HCT116 (cell line): ENCODE measurements at regions not wholly inside any gene's neighbourhood (a gene's known extent, or its start where the extent isn't known, plus 50 kb on each side); places are given as distances from the start of the nearest gene placed in this dataset.

Experiments used
- ATAC-seq: fragments of 200-7000 bp; cut with Tn5 transposase; 2 replicates; pipeline ENCODE4 v1.9.1; 2020; ENCODE audit warnings: mild to moderate bottlenecking, moderate library complexity
- BruUV-seq: library from RNA; stranded (reverse); fragments of 400-500 nt; replicated peaks from 2 replicates; lab custom pipeline; 2021; lab: Mats Ljungman, UMichigan
- CTCF ChIA-PET: fragments of 300-600 bp; sonication (Branson Sonifier 250); formaldehyde crosslinking; loops from one replicate; lab custom pipeline; 2021; ENCODE audit warnings: antibody characterized with exemption; lab: Charles Lee
- POLR2A ChIA-PET: fragments of 300-600, 350-600 bp; sonication (Branson Sonifier 250); formaldehyde crosslinking; loops from one replicate; lab custom pipeline; 2021; ENCODE audit warnings: antibody characterized with exemption; lab: Charles Lee
- RAD21 ChIA-PET, 2 experiments: fragments of 300-600 bp; sonication (Branson Sonifier 250); formaldehyde crosslinking; loops; one replicate each; lab custom pipeline; 2023; ENCODE audit warnings: low total read pairs in 2 of 2; ENCODE audit not compliant: uncharacterized antibody in 2 of 2, unreplicated experiment in 2 of 2, low non-redundant PET in 1 of 2; lab: Charles Lee
- DNase-seq: peaks from one replicate; pipeline ENCODE4 v3.0.0-alpha.2; 2010; ENCODE audit warnings: low read depth, low spot score
- H2AFZ ChIP-seq: fragments of 200-600 bp; shearing (Covaris generic), sonication (generic); 2 replicates; pipeline ENCODE4 v1.6.1; 2017; ENCODE audit warnings: low read depth, mixed run types, mixed read lengths, antibody characterized with exemption, low read length; ENCODE audit not compliant: poor library complexity, severe bottlenecking
- H3K27ac ChIP-seq: 2 replicates; pipeline ENCODE4 v1.5.1; 2012; ENCODE audit warnings: low read depth, low read length
- H3K27me3 ChIP-seq: fragments of 200-600 bp; sonication (generic); 2 replicates; pipeline ENCODE4 v1.6.1; 2016; ENCODE audit warnings: mixed run types, low read length, mixed read lengths; ENCODE audit not compliant: insufficient read depth
- H3K36me3 ChIP-seq, 2 experiments: fragments of 200-500 bp in 1 of 2; fragments of 200-600 bp in 1 of 2; sonication (Bioruptor generic) in 1 of 2; sonication (generic) in 1 of 2; 2 replicates each; pipeline versions ENCODE4 v1.5.1 to v1.6.1; 2014 to 2016; ENCODE audit warnings: low read length in 2 of 2, inconsistent platforms in 1 of 2, mixed read lengths in 1 of 2, mixed run types in 1 of 2; ENCODE audit not compliant: insufficient read depth in 2 of 2, control insufficient read depth in 1 of 2
- H3K4me1 ChIP-seq, 2 experiments: fragments of 200-600 bp in 1 of 2; sonication (generic) in 1 of 2; 2 replicates each; pipeline versions ENCODE4 v1.5.1 to v1.6.1; 2012 to 2017; ENCODE audit warnings: low read length in 2 of 2, inconsistent platforms in 1 of 2, mild to moderate bottlenecking in 1 of 2, mixed read lengths in 1 of 2, mixed run types in 1 of 2, moderate library complexity in 1 of 2; ENCODE audit not compliant: insufficient read depth in 2 of 2, control insufficient read depth in 1 of 2
- H3K4me2 ChIP-seq: fragments of 200-600 bp; sonication (generic); 2 replicates; pipeline ENCODE4 v1.6.1; 2017; ENCODE audit warnings: mixed run types, low read length, mixed read lengths
- H3K4me3 ChIP-seq, 2 experiments: fragments of 200-600 bp in 1 of 2; sonication (generic) in 1 of 2; replicated peaks in 1 of 2; 2 replicates each; pipeline ENCODE4 v1.5.1; 2011 to 2016; ENCODE audit warnings: low read length in 2 of 2, control low read depth in 1 of 2, low read depth in 1 of 2, mild to moderate bottlenecking in 1 of 2, mixed read lengths in 1 of 2, mixed run types in 1 of 2
- H3K79me2 ChIP-seq: fragments of 200-600 bp; sonication (generic); 2 replicates; pipeline ENCODE4 v1.6.1; 2017; ENCODE audit warnings: mild to moderate bottlenecking, mixed run types, low read length, moderate library complexity, mixed read lengths; ENCODE audit not compliant: insufficient read depth
- H3K9ac ChIP-seq: fragments of 200-600 bp; sonication (generic); 2 replicates; pipeline ENCODE4 v1.6.1; 2016; ENCODE audit warnings: low read length, mixed read lengths
- H3K9me2 ChIP-seq: fragments of 200-600 bp; sonication (generic), shearing (Covaris generic); 2 replicates; pipeline ENCODE4 v1.6.1; 2017; ENCODE audit warnings: mixed run types, mild to moderate bottlenecking, moderate library complexity; ENCODE audit not compliant: insufficient read depth
- H3K9me3 ChIP-seq, 2 experiments: fragments of 200-500 bp in 1 of 2; fragments of 200-600 bp in 1 of 2; sonication (Bioruptor generic) in 1 of 2; sonication (generic) in 1 of 2; 2 replicates each; pipeline ENCODE4 v1.6.1; 2014 to 2017; ENCODE audit warnings: low read length in 2 of 2, mixed read lengths in 2 of 2, inconsistent platforms in 1 of 2, low read depth in 1 of 2, mild to moderate bottlenecking in 1 of 2, mixed run types in 1 of 2, moderate library complexity in 1 of 2; ENCODE audit not compliant: control insufficient read depth in 1 of 2, insufficient read depth in 1 of 2
- H4K20me1 ChIP-seq: fragments of 200-600 bp; sonication (generic), shearing (Covaris generic); 2 replicates; pipeline ENCODE4 v1.6.1; 2017; ENCODE audit warnings: mixed run types, mild to moderate bottlenecking, moderate library complexity; ENCODE audit not compliant: insufficient read depth
- CBX3 ChIP-seq: IDR thresholded peaks from 2 replicates; pipeline ENCODE4 v1.6.1; 2012; ENCODE audit warnings: low read depth
- CEBPB ChIP-seq: IDR thresholded peaks from 2 replicates; pipeline ENCODE4 v1.6.1; 2012; ENCODE audit warnings: low read depth
- EGR1 ChIP-seq: IDR thresholded peaks from 2 replicates; pipeline ENCODE4 v1.6.1; 2012; ENCODE audit warnings: low read depth
- ELF1 ChIP-seq: IDR thresholded peaks from 2 replicates; pipeline ENCODE4 v1.6.1; 2012; ENCODE audit warnings: low read depth, borderline replicate concordance
- EZH2phosphoT487 ChIP-seq: fragments of 200-600 bp; IDR thresholded peaks from 2 replicates; pipeline ENCODE4 v1.6.1; 2018; ENCODE audit warnings: antibody characterized with exemption, borderline replicate concordance
- POLR2AphosphoS5 ChIP-seq: IDR thresholded peaks from 2 replicates; pipeline ENCODE4 v1.6.1; 2011; ENCODE audit warnings: mild to moderate bottlenecking, low read depth, low read length, moderate library complexity
- SIN3A ChIP-seq: IDR thresholded peaks from 2 replicates; pipeline ENCODE4 v1.6.1; 2012; ENCODE audit warnings: low read depth
- SP1 ChIP-seq: IDR thresholded peaks from 2 replicates; pipeline ENCODE4 v1.6.1; 2012; ENCODE audit warnings: low read depth
- SRF ChIP-seq: IDR thresholded peaks from 2 replicates; pipeline ENCODE4 v1.6.1; 2012; ENCODE audit warnings: low read depth
- TCF7L2 ChIP-seq: IDR thresholded peaks from 2 replicates; pipeline ENCODE4 v1.7.0; 2011; ENCODE audit warnings: borderline replicate concordance, inconsistent platforms; ENCODE audit not compliant: insufficient read depth, insufficient read length; ENCODE audit errors: extremely low read depth
- YY1 ChIP-seq: IDR thresholded peaks from 2 replicates; pipeline ENCODE4 v1.6.1; 2011; ENCODE audit warnings: low read length, low read depth, moderate library complexity, mild to moderate bottlenecking; ENCODE audit not compliant: insufficient replicate concordance; ENCODE audit errors: extremely low read depth
- ZFX ChIP-seq: fragments of 450-650 bp; IDR thresholded peaks from 2 replicates; pipeline ENCODE4 v1.6.1; 2017
- ZNF274 ChIP-seq: fragments of 200-500 bp; sonication (Bioruptor generic); IDR thresholded peaks from 2 replicates; pipeline ENCODE4 v1.6.1; 2014; ENCODE audit warnings: mild to moderate bottlenecking, low read depth, low read length, inconsistent platforms
- intact Hi-C: fragments of 100-400 bp; cut with micrococcal nuclease; formaldehyde crosslinking; loops from 2 replicates; pipeline ENCODE4 v1.10.0; 2022
- TF ChIP-seq, protein P1 (sequence below): IDR thresholded peaks from 2 replicates; pipeline ENCODE4 v1.6.1; 2012; ENCODE audit warnings: low read depth
- TF ChIP-seq, protein P2 (sequence below): IDR thresholded peaks from 2 replicates; pipeline ENCODE4 v1.6.1; 2011; ENCODE audit warnings: mild to moderate bottlenecking, low read length, moderate library complexity; ENCODE audit not compliant: insufficient replicate concordance; ENCODE audit errors: extremely low read depth
- TF ChIP-seq, protein P3 (sequence below): IDR thresholded peaks from 2 replicates; pipeline ENCODE4 v1.6.1; 2012
- TF ChIP-seq, protein P4 (sequence below), 3 experiments: fragments of 200-600 bp in 1 of 3; sonication (generic) in 1 of 3; IDR thresholded peaks in 2 of 3; conservative IDR thresholded peaks in 1 of 3; 2 replicates each; pipeline ENCODE4 v1.5.1; 2012 to 2017; ENCODE audit warnings: low read depth in 2 of 3, low read length in 2 of 3, antibody characterized with exemption in 1 of 3, borderline replicate concordance in 1 of 3, control low read depth in 1 of 3, mild to moderate bottlenecking in 1 of 3, mixed read lengths in 1 of 3, mixed run types in 1 of 3, moderate library complexity in 1 of 3; ENCODE audit not compliant: insufficient read depth in 1 of 3

DNA sequence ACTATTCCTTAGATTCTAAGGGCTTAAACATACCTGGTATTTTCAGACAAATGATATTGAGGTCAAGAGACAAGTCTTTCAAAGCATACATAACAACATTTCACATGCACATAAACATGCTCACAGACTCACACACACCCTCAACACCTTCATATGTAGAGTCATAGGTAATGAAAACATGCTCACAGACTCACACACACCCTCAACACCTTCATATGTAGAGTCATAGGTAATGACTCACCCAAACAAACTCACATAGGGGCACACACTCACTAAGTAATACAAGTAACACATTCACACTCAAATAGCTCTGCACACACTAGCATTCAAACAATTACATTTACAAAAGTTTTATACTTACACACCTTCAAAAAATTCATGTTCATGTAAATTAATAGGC lies 975.5 kb downstream of the TMEM121 start:
- no peak for TF ChIP-seq ELF1
- no peak for TF ChIP-seq TCF7L2
- no peak for TF ChIP-seq YY1
- TF ChIP-seq SIN3A, result no peak
- TF ChIP-seq CEBPB, result no peak
- no peak for TF ChIP-seq CBX3
- no peak for TF ChIP-seq SRF
- TF ChIP-seq EZH2phosphoT487, result no peak
- no peak for TF ChIP-seq POLR2AphosphoS5
- no peak for TF ChIP-seq ZFX
- no peak for TF ChIP-seq ZNF274
- TF ChIP-seq, protein P1, sequence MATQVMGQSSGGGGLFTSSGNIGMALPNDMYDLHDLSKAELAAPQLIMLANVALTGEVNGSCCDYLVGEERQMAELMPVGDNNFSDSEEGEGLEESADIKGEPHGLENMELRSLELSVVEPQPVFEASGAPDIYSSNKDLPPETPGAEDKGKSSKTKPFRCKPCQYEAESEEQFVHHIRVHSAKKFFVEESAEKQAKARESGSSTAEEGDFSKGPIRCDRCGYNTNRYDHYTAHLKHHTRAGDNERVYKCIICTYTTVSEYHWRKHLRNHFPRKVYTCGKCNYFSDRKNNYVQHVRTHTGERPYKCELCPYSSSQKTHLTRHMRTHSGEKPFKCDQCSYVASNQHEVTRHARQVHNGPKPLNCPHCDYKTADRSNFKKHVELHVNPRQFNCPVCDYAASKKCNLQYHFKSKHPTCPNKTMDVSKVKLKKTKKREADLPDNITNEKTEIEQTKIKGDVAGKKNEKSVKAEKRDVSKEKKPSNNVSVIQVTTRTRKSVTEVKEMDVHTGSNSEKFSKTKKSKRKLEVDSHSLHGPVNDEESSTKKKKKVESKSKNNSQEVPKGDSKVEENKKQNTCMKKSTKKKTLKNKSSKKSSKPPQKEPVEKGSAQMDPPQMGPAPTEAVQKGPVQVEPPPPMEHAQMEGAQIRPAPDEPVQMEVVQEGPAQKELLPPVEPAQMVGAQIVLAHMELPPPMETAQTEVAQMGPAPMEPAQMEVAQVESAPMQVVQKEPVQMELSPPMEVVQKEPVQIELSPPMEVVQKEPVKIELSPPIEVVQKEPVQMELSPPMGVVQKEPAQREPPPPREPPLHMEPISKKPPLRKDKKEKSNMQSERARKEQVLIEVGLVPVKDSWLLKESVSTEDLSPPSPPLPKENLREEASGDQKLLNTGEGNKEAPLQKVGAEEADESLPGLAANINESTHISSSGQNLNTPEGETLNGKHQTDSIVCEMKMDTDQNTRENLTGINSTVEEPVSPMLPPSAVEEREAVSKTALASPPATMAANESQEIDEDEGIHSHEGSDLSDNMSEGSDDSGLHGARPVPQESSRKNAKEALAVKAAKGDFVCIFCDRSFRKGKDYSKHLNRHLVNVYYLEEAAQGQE, result no peak
- no peak for TF ChIP-seq EGR1
- TF ChIP-seq SP1, result no peak
- TF ChIP-seq, protein P2, sequence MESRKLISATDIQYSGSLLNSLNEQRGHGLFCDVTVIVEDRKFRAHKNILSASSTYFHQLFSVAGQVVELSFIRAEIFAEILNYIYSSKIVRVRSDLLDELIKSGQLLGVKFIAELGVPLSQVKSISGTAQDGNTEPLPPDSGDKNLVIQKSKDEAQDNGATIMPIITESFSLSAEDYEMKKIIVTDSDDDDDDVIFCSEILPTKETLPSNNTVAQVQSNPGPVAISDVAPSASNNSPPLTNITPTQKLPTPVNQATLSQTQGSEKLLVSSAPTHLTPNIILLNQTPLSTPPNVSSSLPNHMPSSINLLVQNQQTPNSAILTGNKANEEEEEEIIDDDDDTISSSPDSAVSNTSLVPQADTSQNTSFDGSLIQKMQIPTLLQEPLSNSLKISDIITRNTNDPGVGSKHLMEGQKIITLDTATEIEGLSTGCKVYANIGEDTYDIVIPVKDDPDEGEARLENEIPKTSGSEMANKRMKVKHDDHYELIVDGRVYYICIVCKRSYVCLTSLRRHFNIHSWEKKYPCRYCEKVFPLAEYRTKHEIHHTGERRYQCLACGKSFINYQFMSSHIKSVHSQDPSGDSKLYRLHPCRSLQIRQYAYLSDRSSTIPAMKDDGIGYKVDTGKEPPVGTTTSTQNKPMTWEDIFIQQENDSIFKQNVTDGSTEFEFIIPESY, result no peak
- TF ChIP-seq, protein P3, sequence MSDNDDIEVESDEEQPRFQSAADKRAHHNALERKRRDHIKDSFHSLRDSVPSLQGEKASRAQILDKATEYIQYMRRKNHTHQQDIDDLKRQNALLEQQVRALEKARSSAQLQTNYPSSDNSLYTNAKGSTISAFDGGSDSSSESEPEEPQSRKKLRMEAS, result no peak
- TF ChIP-seq, protein P4, sequence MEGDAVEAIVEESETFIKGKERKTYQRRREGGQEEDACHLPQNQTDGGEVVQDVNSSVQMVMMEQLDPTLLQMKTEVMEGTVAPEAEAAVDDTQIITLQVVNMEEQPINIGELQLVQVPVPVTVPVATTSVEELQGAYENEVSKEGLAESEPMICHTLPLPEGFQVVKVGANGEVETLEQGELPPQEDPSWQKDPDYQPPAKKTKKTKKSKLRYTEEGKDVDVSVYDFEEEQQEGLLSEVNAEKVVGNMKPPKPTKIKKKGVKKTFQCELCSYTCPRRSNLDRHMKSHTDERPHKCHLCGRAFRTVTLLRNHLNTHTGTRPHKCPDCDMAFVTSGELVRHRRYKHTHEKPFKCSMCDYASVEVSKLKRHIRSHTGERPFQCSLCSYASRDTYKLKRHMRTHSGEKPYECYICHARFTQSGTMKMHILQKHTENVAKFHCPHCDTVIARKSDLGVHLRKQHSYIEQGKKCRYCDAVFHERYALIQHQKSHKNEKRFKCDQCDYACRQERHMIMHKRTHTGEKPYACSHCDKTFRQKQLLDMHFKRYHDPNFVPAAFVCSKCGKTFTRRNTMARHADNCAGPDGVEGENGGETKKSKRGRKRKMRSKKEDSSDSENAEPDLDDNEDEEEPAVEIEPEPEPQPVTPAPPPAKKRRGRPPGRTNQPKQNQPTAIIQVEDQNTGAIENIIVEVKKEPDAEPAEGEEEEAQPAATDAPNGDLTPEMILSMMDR (IDR thresholded peaks at IDR 0.05 in 2 of 3, conservative IDR thresholded peaks at IDR 0.05 in 1 of 3; ENCODE audit: borderline replicate concordance in 1 of 3, insufficient read depth in 1 of 3, low read depth in 2 of 3, low read length in 2 of 3), result no peak
- no peak overlapping the region for H3K27ac ChIP-seq
- intact Hi-C loops, result no loop called here
- no peak overlapping the region for H3K9ac ChIP-seq
- no peaks in the 10 kb centered on the region for H3K9me2 ChIP-seq
- DNase-seq (no peak), ATAC-seq (no peak)
- RAD21 ChIA-PET, result no interaction called here
- H3K27me3 ChIP-seq, result no peaks in the 10 kb centered on the region
- H3K79me2 ChIP-seq, result no peaks in the 10 kb centered on the region
- CTCF ChIA-PET, result no interaction called here
- no peaks in the 10 kb centered on the region for H3K4me1 ChIP-seq
- H3K4me3 ChIP-seq, result no peak overlapping the region
- no TSS peak for BruUV-seq
- no peaks in the 10 kb centered on the region for H3K36me3 ChIP-seq
- no peak overlapping the region for H2AFZ ChIP-seq
- POLR2A ChIA-PET, result no interaction called here
- peaks cover 0 to 18% of the 10 kb centered on the region in 2 experiments; a peak in 2 of 4 replicates for H3K9me3 ChIP-seq
- H4K20me1 ChIP-seq, result no peaks in the 10 kb centered on the region
- no peak overlapping the region for H3K4me2 ChIP-seq
